Peyer's patch (tissue), 4 donors: ENCODE measurements at regions not wholly inside any gene's neighbourhood (a gene's known extent, or its start where the extent isn't known, plus 50 kb on each side); places are given as distances from the start of the nearest gene placed in this dataset.
"Not testable (repeated sequence)": the region's sequence is repeated elsewhere in the genome, so short reads cannot be mapped to it uniquely, and the experiment has no call there.

ENCODE experiments used
- DNase-seq, 3 donors: peaks; one replicate each; pipeline ENCODE4 v3.0.0-alpha.2; 2017 to 2019
- H3K27ac ChIP-seq, 4 donors: fragments of 200-600 bp; sonication (generic); one replicate each; pipeline ENCODE4 v1.5.1; 2016 to 2019
- H3K27me3 ChIP-seq, 2 donors: fragments of 200-600 bp; sonication (generic); one replicate each; pipeline ENCODE4 v1.5.1; 2019
- H3K36me3 ChIP-seq, 3 donors: fragments of 200-600 bp; sonication (generic); one replicate each; pipeline ENCODE4 v1.5.1; 2016 to 2019
- H3K4me1 ChIP-seq, 4 donors: fragments of 200-600 bp; sonication (generic); one replicate each; pipeline ENCODE4 v1.5.1; 2016 to 2019
- H3K4me3 ChIP-seq, 4 donors: fragments of 200-600 bp; sonication (generic); 1 replicate in 3 of 4; 2 replicates in 1 of 4; pipeline ENCODE4 v1.5.1; 2016 to 2019; ENCODE audit warnings: mild to moderate bottlenecking in 1 of 4
- H3K9me3 ChIP-seq, 4 donors: fragments of 200-600 bp; sonication (generic); one replicate each; pipeline ENCODE4 v1.5.1; 2016 to 2019; ENCODE audit warnings: mild to moderate bottlenecking in 1 of 4
- CTCF ChIP-seq, 6 experiments: fragments of 450-650 bp in 4 of 6; fragments of 200-600 bp in 2 of 6; sonication (generic) in 1 of 6; IDR thresholded peaks; one replicate each; pipeline ENCODE4 v1.5.1; 2017 to 2019; ENCODE audit warnings: antibody characterized with exemption in 6 of 6, mild to moderate bottlenecking in 3 of 6, moderate library complexity in 1 of 6
- POLR2A ChIP-seq, 2 donors: fragments of 450-650 bp; IDR thresholded peaks; one replicate each; pipeline ENCODE4 v1.5.1; 2017; ENCODE audit warnings: antibody characterized with exemption in 2 of 2, mild to moderate bottlenecking in 2 of 2, moderate library complexity in 2 of 2

DNA sequence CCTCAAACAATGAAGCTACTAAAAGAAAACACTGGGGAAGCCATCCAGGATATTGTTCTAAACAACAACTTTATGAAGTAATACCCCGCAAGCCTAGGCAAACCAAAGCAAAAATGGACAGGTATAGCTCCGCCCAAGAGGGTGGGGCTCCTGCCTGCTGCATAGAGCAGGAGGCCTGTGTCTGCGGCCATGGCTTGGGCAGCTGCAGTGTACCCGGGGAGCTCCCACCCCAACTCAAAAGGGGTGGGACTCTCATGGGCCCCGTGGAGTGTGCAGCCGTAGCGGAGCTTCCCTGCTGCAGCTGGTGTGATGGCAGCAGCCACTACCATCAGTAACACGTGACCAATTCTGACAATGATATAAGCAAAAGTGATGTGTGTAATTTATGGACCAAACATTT lies 264.2 kb upstream of the KITLG start:
- no peaks in the 10 kb centered on the region for H3K36me3 ChIP-seq
- no peak overlapping the region for H3K27ac ChIP-seq
- no peak for TF ChIP-seq CTCF (IDR thresholded peaks at IDR 0.05)
- TF ChIP-seq POLR2A (IDR thresholded peaks at IDR 0.05), result no peak
- no peak overlapping the region for H3K4me3 ChIP-seq
- no peak for DNase-seq
- H3K27me3 ChIP-seq, result no peaks in the 10 kb centered on the region
- H3K9me3 ChIP-seq, result no peaks in the 10 kb centered on the region
- H3K4me1 ChIP-seq, result no peaks in the 10 kb centered on the region

- DNase-seq, result no peak
- no peaks in the 10 kb centered on the region for H3K36me3 ChIP-seq
- H3K4me1 ChIP-seq, result no peaks in the 10 kb centered on the region
- H3K4me3 ChIP-seq, result no peak overlapping the region
- H3K27me3 ChIP-seq, result no peaks in the 10 kb centered on the region
- TF ChIP-seq POLR2A (IDR thresholded peaks at IDR 0.05), result no peak
- TF ChIP-seq CTCF (IDR thresholded peaks at IDR 0.05), result no peak
- no peak overlapping the region for H3K27ac ChIP-seq
- H3K9me3 ChIP-seq, result peaks cover 0 to 3% (median 0%) of the 10 kb centered on the region in 4 donors
Observed at GRCh38 chr12:88842314-88842713, 262.0 kb upstream of the KITLG start.

- TF ChIP-seq POLR2A (IDR thresholded peaks at IDR 0.05), result no peak
- no peak for TF ChIP-seq CTCF (IDR thresholded peaks at IDR 0.05)
- no peaks in the 10 kb centered on the region for H3K27me3 ChIP-seq
- no peak for DNase-seq
Observed at GRCh38 chr12:88839486-88839885, 259.2 kb upstream of the KITLG start.

GRCh38 chr12:88836156-88836555 lies 255.9 kb upstream of the KITLG start:
- H3K4me1 ChIP-seq, result no peaks in the 10 kb centered on the region
- no peak overlapping the region for H3K27ac ChIP-seq

More at GRCh38 chr12:88839486-88839885, 259.2 kb upstream of the KITLG start:
- H3K9me3 ChIP-seq, result peaks cover 0 to 3% (median 0%) of the 10 kb centered on the region in 4 donors
- H3K27ac ChIP-seq, result no peak overlapping the region
- H3K4me3 ChIP-seq, result no peak overlapping the region
- H3K4me1 ChIP-seq, result no peaks in the 10 kb centered on the region
- H3K36me3 ChIP-seq, result no peaks in the 10 kb centered on the region

DNA sequence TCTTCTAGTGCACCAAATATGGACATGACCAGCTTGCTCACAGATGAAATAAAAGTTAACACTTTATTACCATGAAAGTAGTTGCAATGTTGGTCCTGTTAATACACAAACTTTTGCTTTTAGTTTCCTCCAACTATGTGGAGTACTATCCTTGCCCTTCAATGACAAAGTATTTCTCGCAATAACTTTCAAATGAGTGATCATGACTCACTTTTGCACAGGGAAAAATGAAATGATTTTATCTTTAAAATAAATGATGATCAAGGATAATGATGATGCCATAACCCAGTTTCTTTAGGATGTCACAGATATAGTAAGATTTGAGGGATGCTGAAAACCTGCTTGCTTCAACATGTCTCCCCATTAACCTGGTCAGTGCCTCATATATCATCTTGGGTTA lies 254.0 kb upstream of the KITLG start:
- Histone ChIP-seq H3K9me3 (peaks cover 0 to 3% (median 0%) of the 10 kb centered on the region in 4 donors), H3K4me3 (no peak overlapping the region), H3K27me3 (no peaks in the 10 kb centered on the region), H3K4me1 (no peaks in the 10 kb centered on the region), H3K36me3 (no peaks in the 10 kb centered on the region), H3K27ac (no peak overlapping the region)
- DNase-seq, result no peak
- no peak for TF ChIP-seq POLR2A (IDR thresholded peaks at IDR 0.05)
- TF ChIP-seq CTCF (IDR thresholded peaks at IDR 0.05), result no peak

More at GRCh38 chr12:88836156-88836555, 255.9 kb upstream of the KITLG start:
- Histone ChIP-seq H3K4me3 (no peak overlapping the region), H3K27me3 (no peaks in the 10 kb centered on the region), H3K9me3 (peaks cover 0 to 3% (median 0%) of the 10 kb centered on the region in 4 donors), H3K36me3 (no peaks in the 10 kb centered on the region)
- TF ChIP-seq CTCF (IDR thresholded peaks at IDR 0.05) (no peak), POLR2A (IDR thresholded peaks at IDR 0.05) (no peak)
- no peak for DNase-seq

GRCh38 chr12:88833641-88834116 lies 253.4 kb upstream of the KITLG start:
- DNase-seq, result no peak
- H3K27ac ChIP-seq, result no peak overlapping the region
- no peaks in the 10 kb centered on the region for H3K27me3 ChIP-seq
- H3K4me1 ChIP-seq, result no peaks in the 10 kb centered on the region
- H3K36me3 ChIP-seq, result no peaks in the 10 kb centered on the region
- H3K9me3 ChIP-seq, result peaks cover 0 to under 1% (median 0%) of the 10 kb centered on the region in 4 donors
- H3K4me3 ChIP-seq, result no peak overlapping the region
- TF ChIP-seq POLR2A (IDR thresholded peaks at IDR 0.05) (no peak), CTCF (IDR thresholded peaks at IDR 0.05) (no peak)

GRCh38 chr12:88828537-88828936 lies 248.3 kb upstream of the KITLG start:
- not testable (repeated sequence) for H3K9me3 ChIP-seq, H3K4me3 ChIP-seq, DNase-seq, H3K36me3 ChIP-seq, H3K27ac ChIP-seq, H3K27me3 ChIP-seq, H3K4me1 ChIP-seq
